ENCODE measurements at regions not wholly inside any gene's neighbourhood (a gene's known extent, or its start where the extent isn't known, plus 50 kb on each side); places are given as distances from the start of the nearest gene placed in this dataset.
"Not testable (repeated sequence)": the region's sequence is repeated elsewhere in the genome, so short reads cannot be mapped to it uniquely, and the experiment has no call there.

- no peak for DNase-seq
These were observed 323.4 kb upstream of the EPHA6 start for GRCh38 chr3:96491023-96491422.

DNA sequence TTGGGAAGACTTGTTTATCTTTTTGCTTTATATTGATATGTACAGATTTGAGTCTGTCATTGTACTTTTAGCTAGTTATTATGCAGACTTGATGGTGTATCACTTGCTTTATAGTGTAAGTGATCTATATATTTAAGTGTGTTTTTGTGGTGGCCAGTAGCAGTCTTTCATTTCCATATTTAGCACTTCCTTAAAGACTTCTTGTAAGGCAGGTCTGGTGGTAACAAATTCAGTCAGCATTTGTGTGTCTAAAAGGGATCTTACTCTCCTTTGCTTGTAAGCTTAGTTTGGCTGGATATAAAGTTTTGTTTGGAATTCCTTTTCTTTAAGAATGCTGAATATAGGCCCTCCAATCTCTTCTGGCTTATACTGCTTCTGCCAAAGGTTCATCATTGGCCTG is 322.5 kb upstream of the EPHA6 start:
- no peak for DNase-seq

- DNase-seq = no peak
These were observed 304.1 kb upstream of the EPHA6 start for GRCh38 chr3:96510334-96510733.

DNA sequence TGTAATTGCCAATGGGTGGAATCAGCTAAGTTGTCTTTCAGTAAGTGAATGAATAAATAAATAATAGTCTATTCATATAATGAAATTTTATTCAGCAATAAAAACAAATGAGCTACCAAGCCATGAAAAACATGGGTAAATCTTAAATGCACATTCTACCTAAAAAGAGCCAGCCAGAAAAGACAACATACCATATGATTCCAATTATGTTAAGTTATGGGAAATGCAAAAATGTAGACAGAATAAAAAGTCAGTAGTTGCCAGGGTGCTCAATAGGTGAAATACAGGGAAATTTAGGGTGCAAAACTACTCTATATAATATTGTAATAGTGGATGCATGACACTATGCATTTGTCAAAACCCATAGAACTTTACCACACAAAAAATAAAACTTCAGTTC is 277.2 kb upstream of the EPHA6 start:
- no peak for DNase-seq

GRCh38 chr3:96538186-96538585 is 276.2 kb upstream of the EPHA6 start:
- DNase-seq = no peak

- no peak for DNase-seq
These were observed 266.3 kb upstream of the EPHA6 start for GRCh38 chr3:96548073-96548472.

DNA sequence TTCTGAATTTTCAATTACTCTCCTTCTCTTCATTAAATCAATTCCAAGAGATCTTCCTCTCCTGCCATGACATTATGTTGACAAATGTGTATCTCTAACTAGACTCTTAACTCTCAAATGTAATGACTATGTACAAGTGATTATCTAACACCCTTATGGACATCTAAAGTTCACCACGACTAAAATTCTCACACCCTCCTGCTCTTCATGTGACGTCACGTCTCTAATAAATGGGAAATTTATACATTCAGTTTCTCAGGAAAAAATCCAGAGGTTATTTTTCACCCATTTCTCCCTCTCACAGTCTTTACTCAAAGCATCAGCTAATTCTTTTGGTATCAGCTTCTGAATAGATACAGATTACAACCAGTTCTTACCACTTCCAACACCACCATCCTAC is 237.5 kb upstream of the EPHA6 start:
- no peak for DNase-seq

DNA sequence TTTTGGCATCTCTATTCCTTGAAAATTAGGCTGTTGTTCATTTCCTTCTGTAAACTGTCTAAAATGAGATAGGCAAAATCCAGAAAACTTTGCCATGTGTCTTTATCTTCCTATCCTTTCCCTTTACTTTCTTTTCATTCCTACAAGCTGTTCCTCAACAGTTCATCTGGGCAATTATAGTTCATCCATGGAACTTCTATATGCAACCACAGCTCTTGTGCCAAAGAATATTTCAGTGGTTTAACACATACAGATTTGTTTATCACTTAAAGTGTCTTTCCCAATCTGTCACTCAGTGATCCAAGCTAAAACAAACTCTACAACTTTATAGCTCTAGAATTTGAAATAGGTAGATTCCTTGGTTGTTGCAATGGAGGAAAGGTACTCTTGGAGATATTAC is 230.3 kb upstream of the EPHA6 start:
- DNase-seq = no peak

DNA sequence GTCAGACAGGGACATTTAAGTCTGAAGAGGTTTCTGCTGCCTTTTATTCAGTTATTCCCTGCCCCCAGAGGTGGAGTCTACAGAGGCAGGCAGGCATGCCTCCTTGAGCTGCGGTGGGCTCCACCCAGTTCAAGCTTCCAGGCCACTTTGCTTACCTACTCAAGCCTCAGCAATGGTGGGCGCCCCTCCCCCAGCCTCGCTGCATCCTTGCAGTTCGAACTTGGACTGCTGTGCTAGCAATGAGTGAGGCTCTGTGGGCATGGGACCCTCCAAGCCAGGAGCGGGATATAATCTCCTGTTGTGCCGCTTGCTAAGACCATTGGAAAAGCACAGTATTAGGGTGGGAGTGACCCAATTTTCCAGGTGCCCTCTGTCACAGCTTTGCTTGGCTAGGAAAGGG is 207.5 kb upstream of the EPHA6 start:
- not testable (repeated sequence) for DNase-seq

GRCh38 chr3:96619475-96619874 is 194.9 kb upstream of the EPHA6 start:
- no peak for DNase-seq

DNA sequence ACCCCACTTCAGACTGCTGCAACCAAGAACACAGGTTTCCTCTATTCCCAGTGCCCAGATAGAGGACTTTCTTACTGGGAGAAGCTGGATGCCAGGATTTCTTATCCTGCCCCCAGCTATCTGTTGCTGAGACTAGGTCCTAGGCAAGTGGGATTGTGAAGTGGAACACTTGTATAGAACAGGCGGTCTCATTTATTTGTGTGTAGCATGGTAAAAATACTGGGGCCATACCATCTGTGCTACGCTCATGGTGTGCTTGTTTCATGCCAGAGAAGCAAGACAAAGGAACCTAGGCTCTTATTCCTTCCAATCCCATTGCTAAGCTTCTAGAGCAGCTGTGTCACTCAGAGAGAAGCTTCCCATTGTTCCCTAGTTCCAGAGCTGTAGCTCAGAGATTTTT is 191.5 kb upstream of the EPHA6 start:
- DNase-seq = no peak

DNA sequence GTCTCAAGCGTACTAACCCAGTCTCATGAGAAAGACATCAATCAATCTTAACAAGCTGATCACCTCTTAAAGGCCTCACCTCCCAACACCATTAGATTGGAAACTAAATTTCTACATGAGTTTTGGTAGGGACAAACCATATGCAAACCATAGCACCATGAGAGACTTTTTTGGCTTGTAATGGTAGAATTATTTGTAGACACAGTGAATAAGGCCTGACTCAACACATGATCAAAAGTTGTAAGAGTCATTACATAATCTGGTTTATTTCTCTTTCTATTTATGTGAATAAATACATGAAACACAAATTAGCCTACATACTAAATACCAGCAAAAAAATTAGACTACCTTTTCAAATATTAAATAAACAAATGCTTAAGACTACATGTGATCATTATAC is 183.3 kb upstream of the EPHA6 start:
- DNase-seq = no peak

DNA sequence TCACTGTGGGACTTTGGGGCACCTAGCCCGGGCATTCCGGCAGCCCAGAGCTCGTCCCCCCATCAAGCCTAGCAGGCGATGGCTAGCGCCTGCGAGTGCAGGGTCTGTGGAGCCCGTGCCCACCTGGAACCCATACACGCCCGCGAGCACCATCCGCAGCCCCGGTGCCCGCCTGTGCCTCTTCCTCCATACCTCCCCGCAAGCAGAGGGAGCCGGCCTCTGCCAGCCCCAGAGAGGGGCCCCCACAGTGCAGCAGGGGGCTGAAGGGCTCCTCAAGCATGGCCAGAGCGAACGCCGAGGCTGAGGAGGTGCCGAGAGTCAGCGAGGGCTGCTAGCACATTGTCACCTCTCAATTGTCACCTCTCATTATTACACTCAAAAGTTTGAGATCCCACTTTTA is 167.8 kb upstream of the EPHA6 start:
- no peak for DNase-seq

GRCh38 chr3:96657710-96658109 is 156.7 kb upstream of the EPHA6 start:
- no peak for DNase-seq

DNA sequence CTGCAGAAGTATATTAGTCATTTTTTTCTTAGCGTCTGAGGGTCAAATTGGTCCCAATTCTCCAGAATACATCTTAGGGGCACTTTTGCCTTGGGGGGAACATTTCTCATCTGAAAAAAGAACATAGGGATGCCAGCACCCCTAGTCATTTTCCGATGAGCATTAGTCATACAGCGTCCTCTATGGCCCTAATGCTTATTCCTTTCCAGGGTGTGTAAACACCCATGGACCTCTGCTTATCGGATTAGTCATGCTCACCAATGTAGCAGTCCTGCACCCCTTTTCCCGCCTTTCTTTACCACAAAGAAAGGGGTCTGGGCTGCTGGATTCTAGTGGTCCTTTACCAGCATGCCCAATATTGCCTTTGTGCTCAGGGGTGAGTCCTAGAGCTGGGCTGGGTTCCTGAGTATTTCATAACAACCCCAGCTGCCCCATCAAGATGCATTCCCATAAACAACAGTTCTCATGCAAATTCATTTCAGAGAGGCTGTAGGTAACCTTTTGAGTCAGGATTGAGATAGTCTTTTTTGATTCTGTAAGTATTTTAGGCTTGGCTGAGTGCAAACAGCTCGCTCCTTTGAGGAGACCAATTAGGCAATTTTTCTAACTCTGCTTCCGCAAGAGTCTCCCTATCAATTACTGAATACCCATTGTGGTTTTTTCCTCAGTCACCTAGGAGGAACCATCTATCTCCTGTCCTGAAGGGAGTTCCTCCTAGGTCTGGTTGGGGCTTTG is 142.4 kb upstream of the EPHA6 start:
- not testable (repeated sequence) for DNase-seq

DNA sequence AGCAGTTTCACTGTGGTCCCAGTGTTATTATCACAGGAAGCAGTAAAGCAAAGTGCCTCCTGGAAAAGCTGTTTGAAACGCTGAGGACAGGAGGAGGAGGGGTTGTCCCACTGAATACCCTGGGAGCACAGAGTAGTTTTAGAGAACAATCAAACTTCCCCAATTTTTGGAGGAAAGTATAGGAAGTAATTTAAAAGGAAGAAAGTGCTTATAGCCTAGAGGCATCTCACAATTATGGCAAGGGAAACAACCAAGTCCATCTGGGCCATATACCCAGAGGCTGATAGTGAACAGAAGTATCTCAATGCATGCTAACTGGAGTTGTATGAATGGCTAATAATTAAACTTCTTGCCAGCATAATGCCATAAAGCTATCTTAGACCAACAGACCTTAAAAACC is 137.2 kb upstream of the EPHA6 start:
- DNase-seq = no peak

- DNase-seq = no peak
These were observed 136.1 kb upstream of the EPHA6 start for GRCh38 chr3:96678325-96678724.

GRCh38 chr3:96700322-96701315 is 113.8 kb upstream of the EPHA6 start:
- no peak for DNase-seq

- DNase-seq = no peak
These were observed 108.5 kb upstream of the EPHA6 start for GRCh38 chr3:96705895-96706294.

DNA sequence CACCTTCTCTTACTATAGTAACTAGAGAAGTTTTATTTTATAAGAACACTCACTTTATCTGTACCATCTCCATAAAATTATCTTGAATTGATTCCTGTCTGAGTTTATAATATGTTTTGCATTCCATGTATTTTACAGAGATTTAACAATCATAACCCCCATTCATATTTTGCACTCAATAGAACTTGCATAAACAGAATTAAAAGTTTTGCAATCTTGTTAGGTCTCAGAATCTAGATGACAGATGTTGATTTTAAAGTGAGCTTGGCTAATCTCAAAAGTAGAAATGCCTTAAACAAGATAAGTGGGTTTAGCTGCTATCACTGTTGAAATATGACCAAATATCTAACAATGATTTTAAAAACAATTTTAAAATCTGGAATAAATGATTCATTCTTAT is 107.9 kb upstream of the EPHA6 start:
- no peak for DNase-seq

GRCh38 chr3:96711816-96712215 is 102.6 kb upstream of the EPHA6 start:
- DNase-seq = no peak

GRCh38 chr3:96712792-96713191 is 101.6 kb upstream of the EPHA6 start:
- DNase-seq = no peak

GRCh38 chr3:96719921-96720320 is 94.5 kb upstream of the EPHA6 start:
- DNase-seq = no peak

DNA sequence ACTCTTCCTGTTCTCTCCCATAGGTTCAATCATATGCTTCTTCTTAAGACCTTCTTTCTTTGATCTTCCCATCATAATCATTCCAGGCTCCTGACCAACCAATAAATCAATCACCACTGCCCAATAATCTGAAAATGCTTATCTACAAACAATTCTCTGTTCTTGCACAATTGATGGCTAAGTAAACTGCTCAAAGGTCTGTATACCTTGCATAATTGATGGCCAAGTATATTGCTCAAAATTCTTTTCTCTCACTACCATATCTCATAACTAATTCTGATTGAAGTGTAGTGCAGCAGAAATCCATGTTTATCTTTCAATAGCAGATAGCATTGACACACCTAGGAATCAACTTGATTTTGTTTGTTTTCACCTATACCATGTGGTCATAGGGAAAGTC is 83.4 kb upstream of the EPHA6 start:
- DNase-seq = no peak
